ENCODE measurements at regions not wholly inside any gene's neighbourhood (a gene's known extent, or its start where the extent isn't known, plus 50 kb on each side); places are given as distances from the start of the nearest gene placed in this dataset.

- no peak for DNase-seq
Measured at GRCh38 chr11:104522650-104523049, 358.7 kb upstream of the PDGFD start.

DNA sequence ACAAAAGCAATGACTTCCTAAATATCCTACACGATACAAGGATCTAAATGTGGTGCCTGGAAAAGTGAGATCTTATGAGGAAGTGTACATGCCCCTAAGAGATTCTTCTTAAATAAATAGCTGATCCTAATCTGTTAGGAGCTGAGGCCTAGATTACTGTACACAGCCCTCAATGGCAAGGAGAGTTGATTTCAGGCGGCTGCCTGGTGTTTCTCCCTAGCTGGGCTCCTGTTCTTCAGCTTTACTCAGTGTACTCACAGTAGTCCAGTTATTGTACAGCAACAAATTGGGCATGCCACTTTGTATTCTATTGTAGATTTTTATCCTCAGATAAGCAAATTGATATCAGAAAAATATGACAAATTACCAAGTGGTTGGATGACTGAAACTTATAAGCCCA, 358.2 kb upstream of the PDGFD start:
- DNase-seq = no peak

GRCh38 chr11:104510169-104510568, 346.2 kb upstream of the PDGFD start:
- DNase-seq = no peak

DNA sequence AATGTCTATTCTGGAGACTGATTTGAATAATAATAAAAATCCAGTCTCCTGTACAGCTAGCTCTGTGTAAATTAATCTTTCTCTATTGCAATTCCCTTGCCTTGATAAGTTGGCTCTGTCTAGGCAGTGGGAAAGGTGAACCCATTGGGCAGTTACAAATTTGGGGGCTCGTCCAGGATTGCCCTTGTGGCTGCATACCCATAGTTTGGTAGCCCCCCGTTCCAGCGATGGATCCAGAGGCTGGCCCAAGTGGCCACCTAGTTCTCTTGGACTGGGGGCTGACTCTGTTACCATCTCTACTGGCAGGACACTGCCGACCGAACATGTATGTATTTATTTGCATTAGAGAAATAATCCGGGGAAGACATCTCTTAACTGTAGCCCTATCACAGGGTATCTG, 326.2 kb upstream of the PDGFD start:
- no peak for DNase-seq

GRCh38 chr11:104488561-104488960, 324.6 kb upstream of the PDGFD start:
- no peak for DNase-seq

DNA sequence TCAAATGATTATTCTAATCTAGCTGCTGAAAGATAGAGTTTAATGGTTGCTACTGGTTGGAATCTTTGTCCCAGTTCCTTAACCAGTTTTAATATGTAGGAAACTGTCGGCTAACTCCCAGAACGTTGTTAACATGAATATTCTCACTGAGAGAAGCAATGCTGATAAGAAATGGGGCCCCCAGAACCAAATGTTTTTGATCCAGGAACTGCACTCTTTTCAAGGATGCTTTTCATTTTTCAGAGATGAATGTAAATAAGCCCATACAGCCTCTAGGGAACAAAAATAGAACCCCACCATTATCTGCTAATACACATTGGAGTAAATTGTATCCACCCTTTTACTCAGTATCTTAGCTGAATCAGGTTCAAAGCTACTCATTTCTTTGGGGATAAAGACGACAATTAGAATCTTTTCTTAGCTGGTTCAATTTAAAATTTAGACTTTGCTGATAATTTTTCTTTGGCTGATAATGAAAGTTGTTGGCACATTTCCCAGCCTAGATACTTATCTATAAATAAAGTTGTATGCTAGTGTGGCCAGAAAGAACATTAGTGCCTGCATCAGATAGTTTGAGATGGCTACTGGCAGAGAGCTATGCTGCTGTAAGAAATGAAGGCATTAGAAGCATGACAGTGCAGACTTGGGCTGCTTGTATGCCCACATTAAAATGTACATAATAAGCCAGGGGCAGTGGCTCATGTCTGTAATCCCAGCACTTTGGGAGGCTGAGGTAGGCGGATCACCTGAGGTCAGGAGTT, 323.3 kb upstream of the PDGFD start:
- no peak for DNase-seq

DNA sequence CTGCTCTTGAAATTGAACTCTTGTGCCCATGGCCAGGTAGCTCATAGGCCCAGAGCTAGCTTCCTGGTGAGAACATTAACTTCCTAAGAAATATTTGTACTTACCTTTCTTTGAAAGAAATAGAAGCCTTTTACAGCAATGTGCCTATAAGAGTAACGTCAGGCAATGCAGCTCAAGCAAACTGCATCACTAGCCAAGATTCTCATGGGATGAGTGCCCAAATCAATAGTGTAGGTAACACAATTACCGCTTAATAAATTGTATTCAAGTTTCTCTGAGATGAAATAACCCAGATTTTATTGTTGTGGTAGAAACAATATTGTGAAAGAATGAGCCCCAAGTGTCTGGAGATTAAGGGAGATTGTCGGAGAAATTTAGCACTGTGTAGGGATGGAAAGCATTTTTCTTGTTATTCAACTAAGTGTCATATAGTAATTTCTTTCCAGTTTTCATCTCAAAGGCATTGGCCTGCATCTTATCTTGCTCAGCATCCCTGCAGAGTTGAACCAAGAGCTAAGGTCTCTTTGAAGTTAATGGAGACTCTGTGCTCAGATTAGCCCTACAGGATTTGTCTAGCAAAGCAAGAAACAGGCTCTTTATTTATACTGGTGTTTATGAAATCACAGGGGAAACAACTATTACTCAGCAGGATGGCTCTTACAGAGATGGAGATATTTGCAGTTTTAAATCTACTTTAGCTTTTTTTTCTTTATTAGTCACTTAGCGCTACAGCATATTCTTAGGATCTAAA, 321.0 kb upstream of the PDGFD start:
- DNase-seq = no peak

DNA sequence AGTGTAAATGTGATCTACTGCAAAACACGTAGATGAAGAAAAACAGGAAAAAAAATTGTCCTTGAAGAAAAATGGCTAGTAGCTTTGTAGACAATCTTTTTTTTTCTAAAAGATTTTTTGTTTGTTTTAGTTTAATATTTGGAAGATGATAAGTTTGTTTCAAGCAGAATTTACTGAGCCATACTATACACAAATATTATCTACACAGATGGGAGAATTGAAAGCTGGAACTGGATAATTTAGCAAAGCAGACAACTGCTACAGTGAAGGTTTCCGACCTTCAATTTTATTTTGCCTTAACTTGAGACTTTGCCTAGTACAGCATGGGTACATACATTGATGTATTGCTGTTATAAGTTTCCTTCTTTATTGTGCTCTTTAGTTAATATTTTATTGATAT, 313.0 kb upstream of the PDGFD start:
- DNase-seq = no peak

- DNase-seq = no peak
Measured at GRCh38 chr11:104476454-104476853, 312.5 kb upstream of the PDGFD start.

- no peak for DNase-seq
Measured at GRCh38 chr11:104467404-104467803, 303.5 kb upstream of the PDGFD start.

DNA sequence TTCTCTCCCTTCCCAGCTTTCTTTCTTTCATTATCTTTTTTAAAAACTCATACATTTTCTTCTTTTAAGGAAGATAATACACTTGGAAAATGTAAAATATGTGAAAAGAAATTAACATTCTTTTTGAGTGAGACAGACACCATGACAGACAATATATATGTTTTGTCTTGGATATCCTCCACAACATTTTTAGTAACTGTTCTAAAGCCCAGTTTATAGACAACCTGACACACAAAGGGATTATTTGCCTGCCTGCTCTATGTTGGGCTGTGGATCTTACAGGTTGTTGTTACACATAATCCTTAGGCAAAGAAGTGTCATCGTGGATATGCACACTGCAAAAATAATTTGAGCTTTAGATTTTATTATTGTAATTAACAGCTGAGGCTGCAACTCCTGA, 301.4 kb upstream of the PDGFD start:
- DNase-seq = no peak

DNA sequence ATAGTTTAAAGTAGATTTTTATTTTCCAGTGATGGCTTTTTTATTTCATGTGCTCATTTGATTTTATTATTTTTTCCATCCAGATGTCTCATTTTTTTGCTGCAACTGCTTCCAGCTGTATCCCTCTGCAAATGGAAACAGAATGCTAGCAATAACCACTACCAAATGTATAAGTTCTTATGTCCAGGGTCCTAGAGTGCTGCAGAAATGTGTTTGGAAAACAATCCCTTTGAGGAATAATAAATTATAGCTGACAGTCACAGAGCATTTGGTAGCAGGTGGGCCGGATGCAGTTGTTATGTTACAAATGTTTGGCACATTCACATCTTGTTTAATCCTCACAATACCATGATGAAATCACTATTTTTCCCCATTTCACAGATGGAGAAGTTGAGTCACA, 300.7 kb upstream of the PDGFD start:
- no peak for DNase-seq

DNA sequence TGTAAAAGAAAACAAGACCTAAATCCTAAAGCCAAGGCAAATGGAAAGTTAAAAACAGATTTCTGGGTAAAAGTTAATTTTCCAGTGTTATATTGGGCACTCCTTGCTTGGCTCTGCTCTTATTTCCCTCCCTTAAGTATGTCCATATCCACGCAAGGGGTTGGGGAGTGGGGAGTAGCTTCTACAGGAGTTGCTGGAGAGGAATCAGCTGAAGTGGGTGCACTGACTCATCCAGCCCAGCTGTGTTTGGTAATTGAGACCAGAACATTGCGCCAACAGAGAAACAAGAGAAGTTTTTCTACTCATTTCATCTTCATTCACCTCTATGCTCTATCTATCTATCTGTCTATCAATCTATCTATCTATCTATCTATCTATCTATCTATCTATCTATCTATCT, 298.4 kb upstream of the PDGFD start:
- DNase-seq = no peak

GRCh38 chr11:104451197-104451893, 287.4 kb upstream of the PDGFD start:
- no peak for DNase-seq

DNA sequence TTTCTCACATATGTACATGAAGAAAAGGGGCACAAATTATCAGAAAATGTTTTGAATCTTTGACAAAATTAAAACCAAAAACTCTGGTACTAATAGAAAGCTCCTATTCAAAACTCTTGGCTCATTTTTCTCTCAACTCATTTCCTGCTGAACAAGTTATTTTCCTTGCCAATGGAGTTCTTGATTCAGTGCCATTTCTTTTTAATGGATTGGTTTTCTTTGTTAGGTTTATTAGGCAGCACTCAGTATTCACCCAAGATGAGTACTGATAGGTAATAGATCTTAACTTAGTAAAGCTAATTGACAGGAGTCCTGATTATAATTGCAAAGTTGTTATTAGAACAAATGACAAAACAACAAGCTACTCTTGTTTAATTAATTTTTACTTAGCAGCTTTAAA, 279.4 kb upstream of the PDGFD start:
- no peak for DNase-seq

- no peak for DNase-seq
Measured at GRCh38 chr11:104442321-104442720, 278.4 kb upstream of the PDGFD start.

DNA sequence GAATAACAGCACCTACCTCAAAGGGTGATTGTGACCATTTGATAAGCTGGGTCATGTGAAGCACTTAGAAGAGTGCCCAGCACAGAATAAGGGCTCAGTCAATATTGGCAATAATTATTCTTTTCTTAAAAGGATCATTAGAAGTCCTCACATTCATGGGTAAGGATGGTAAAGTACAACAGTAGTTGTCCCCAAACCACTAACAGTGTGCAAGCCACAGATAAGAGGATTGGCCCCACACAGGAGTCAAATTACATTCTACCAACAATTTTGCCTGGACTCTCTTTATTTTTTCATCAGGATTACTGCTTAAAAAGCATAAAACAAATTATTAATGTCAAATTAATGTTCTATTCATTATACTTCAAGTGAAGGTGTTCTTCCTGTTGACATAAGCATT, 271.5 kb upstream of the PDGFD start:
- DNase-seq = no peak

GRCh38 chr11:104433751-104434150, 269.8 kb upstream of the PDGFD start:
- no peak for DNase-seq

DNA sequence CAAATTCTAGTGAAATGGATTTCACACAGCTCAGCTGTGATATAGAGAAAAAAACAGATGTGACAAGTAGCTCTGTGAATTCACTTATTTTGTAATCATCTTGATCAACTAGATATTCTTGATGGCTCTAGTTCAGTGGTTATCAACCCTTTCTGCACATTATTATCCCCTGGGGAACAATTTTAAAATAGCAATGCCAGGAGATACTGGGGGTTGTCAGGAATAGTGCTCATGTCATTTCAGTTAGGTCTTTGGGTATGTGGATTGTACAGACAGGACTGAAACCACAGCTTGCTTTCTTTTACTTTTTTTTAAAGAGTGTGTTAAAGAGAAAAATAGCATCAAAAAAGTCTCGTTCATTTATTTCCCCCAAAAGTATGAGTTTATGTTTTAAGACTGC, 269.0 kb upstream of the PDGFD start:
- no peak for DNase-seq

GRCh38 chr11:104432526-104432925, 268.6 kb upstream of the PDGFD start:
- DNase-seq = no peak

DNA sequence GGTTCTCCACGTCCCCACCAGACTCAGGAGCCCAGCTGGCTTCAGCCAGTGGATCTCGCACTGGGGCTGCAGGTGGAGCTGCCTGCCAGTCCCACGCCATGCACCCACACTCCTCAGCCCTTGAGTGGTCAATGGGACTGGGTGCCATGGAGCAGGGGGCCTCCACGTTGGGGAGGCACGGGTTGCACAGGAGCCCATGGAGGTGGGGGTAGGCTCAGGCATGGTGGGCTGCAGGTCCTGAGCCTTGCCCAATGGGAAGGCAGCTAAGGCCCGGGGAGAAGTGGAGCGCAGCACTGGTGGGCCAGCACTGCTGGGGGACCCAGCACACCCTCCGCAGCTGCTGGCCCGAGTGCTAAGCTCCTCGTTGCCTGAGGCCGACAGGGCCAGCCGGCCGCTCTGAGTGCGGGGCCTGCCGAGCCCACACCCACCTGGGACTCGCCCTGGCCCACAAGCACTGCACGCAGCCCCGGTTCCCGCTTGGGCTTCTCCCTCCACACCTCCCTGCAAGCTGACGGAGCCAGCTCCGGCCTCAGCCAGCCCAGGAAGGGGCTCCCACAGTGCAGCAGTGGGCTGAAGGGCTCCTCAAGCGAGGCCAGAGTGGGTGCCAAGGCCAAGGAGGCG, 258.5 kb upstream of the PDGFD start:
- no peak for DNase-seq

- DNase-seq = no peak
Measured at GRCh38 chr11:104410336-104410735, 246.4 kb upstream of the PDGFD start.

DNA sequence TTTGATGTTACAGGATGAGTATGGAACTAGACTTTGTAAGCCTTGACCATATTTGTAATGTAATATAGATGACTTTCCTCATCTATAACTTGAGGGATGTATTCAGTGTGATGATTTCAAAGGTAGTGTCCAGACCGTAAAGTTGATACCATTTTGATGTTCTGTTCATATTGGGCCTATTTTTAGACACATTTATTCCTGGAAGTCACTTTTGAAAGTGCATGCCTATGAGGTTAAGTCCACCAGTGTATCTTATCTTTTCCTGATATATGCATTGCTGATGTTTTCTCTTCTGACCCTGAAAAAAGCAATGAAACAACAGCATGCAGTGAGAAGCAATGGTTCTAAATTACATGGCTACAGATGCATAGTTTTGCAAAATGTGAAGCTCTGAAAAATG, 244.7 kb upstream of the PDGFD start:
- DNase-seq = no peak

DNA sequence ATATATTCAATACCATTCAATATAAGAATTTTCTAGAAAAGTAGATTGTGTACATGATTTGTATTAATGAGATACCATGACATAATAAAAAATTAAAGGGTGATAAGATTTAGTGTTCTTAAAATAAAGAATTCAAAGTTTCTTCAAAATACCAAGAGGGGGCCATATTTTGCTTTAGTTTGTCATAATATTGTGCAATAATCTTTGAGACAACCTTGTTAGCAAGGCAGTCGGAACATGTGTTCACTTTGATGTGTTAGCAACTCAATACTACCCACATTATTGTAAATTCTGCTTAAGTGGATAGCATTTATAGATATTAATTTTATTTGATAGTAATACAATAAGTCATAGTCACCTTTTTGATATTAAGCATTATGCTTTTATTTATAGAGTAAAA, 241.3 kb upstream of the PDGFD start:
- no peak for DNase-seq
